ENCODE measurements at regions not wholly inside any gene's neighbourhood (a gene's known extent, or its start where the extent isn't known, plus 50 kb on each side); places are given as distances from the start of the nearest gene placed in this dataset.

- Histone ChIP-seq H3K4me1 (no peaks in the 10 kb centered on the region), H3K4me3 (no peak overlapping the region), H3K27ac (no peak overlapping the region), H3K36me3 (no peaks in the 10 kb centered on the region), H3K27me3 (peaks cover 14% of the 10 kb centered on the region), H3K9me3 (no peaks in the 10 kb centered on the region)
- 67 to 80% methylated on average over 1 to 23 of the region's 23 CpGs for WGBS, 2 donors (ENCODE audit: low coverage in 1 of 2)
- DNase-seq, result no peak
- intact Hi-C loops (cut with DNase I; ENCODE audit: low total_unique reads), result no loop called here
- TF ChIP-seq EP300 (IDR thresholded peaks at IDR 0.05; ENCODE audit: low read depth), result no peak
- TF ChIP-seq POLR2AphosphoS5 (IDR thresholded peaks at IDR 0.05), result no peak
- TF ChIP-seq CTCF (IDR thresholded peaks at IDR 0.05), result no peak
- no peak for TF ChIP-seq POLR2A (IDR thresholded peaks at IDR 0.05)
- in situ Hi-C loops (cut with MboI; ENCODE audit: low pct_ligation_motif_present in 1 of 4, low pct_unique_long_range_greater_than_20kb in 1 of 4, low sequenced_read_pairs in 3 of 4), result no loop called here
Measured at GRCh38 chr20:62531046-62531838, 55.4 kb upstream of the GATA5 start.

- DNase-seq, result no peak
- H3K27me3 ChIP-seq, result peaks cover 16% of the 10 kb centered on the region
- intact Hi-C loops (cut with DNase I; ENCODE audit: low total_unique reads) (no loop called here), in situ Hi-C loops (cut with MboI; ENCODE audit: low pct_ligation_motif_present in 1 of 4, low pct_unique_long_range_greater_than_20kb in 1 of 4, low sequenced_read_pairs in 3 of 4) (no loop called here)
- TF ChIP-seq POLR2A (IDR thresholded peaks at IDR 0.05), result no peak
- no peak for TF ChIP-seq POLR2AphosphoS5 (IDR thresholded peaks at IDR 0.05)
- no peak for TF ChIP-seq CTCF (IDR thresholded peaks at IDR 0.05)
- TF ChIP-seq EP300 (IDR thresholded peaks at IDR 0.05; ENCODE audit: low read depth), result no peak
- no peaks in the 10 kb centered on the region for H3K9me3 ChIP-seq
- peaks cover 0 to 11% (median 9%) of the 10 kb centered on the region in 4 donors for H3K4me1 ChIP-seq
- WGBS, 2 donors (ENCODE audit: low coverage in 1 of 2), result 92% methylated on average over 11 of the region's 12 CpGs; no CpG with 5 or more reads in 1 of the 2 donors
- H3K27ac ChIP-seq, result no peak overlapping the region
- no peak overlapping the region for H3K4me3 ChIP-seq
- H3K36me3 ChIP-seq, result no peaks in the 10 kb centered on the region
Measured at GRCh38 chr20:62532921-62533320, 57.1 kb upstream of the GATA5 start.

- 66 to 69% methylated on average over 5 to 19 of the region's 19 CpGs for WGBS, 2 donors (ENCODE audit: low coverage in 1 of 2)
- H3K27ac ChIP-seq, result no peak overlapping the region
- H3K9me3 ChIP-seq, result no peaks in the 10 kb centered on the region
- peaks cover 0 to 14% (median 9%) of the 10 kb centered on the region in 4 donors for H3K4me1 ChIP-seq
- H3K36me3 ChIP-seq, result no peaks in the 10 kb centered on the region
- no peak overlapping the region for H3K4me3 ChIP-seq
- intact Hi-C loops (cut with DNase I; ENCODE audit: low total_unique reads) (no loop called here), in situ Hi-C loops (cut with MboI; ENCODE audit: low pct_ligation_motif_present in 1 of 4, low pct_unique_long_range_greater_than_20kb in 1 of 4, low sequenced_read_pairs in 3 of 4) (no loop called here)
- no peak for DNase-seq
- peaks cover 20% of the 10 kb centered on the region for H3K27me3 ChIP-seq
- TF ChIP-seq POLR2AphosphoS5 (IDR thresholded peaks at IDR 0.05), result no peak
- TF ChIP-seq POLR2A (IDR thresholded peaks at IDR 0.05), result no peak
- TF ChIP-seq CTCF (IDR thresholded peaks at IDR 0.05), result no peak
- TF ChIP-seq EP300 (IDR thresholded peaks at IDR 0.05; ENCODE audit: low read depth), result no peak
Measured at GRCh38 chr20:62533591-62534495, 58.0 kb upstream of the GATA5 start.

- in situ Hi-C loops (cut with MboI; ENCODE audit: low pct_ligation_motif_present in 1 of 4, low pct_unique_long_range_greater_than_20kb in 1 of 4, low sequenced_read_pairs in 3 of 4), result no loop called here
- H3K4me1 ChIP-seq, result peaks cover 7 to 22% (median 14%) of the 10 kb centered on the region in 4 donors
- H3K9me3 ChIP-seq, result no peaks in the 10 kb centered on the region
- no peak for DNase-seq
- TF ChIP-seq POLR2A (IDR thresholded peaks at IDR 0.05) (no peak), CTCF (IDR thresholded peaks at IDR 0.05) (no peak), POLR2AphosphoS5 (IDR thresholded peaks at IDR 0.05) (no peak), EP300 (IDR thresholded peaks at IDR 0.05; ENCODE audit: low read depth) (no peak)
- WGBS, 2 donors (ENCODE audit: low coverage in 1 of 2), result 78% methylated on average over 29 of the region's 29 CpGs; no CpG with 5 or more reads in 1 of the 2 donors
- H3K27me3 ChIP-seq, result peaks cover 26% of the 10 kb centered on the region
- no peak overlapping the region for H3K4me3 ChIP-seq
- no peak overlapping the region for H3K27ac ChIP-seq
- intact Hi-C loops (cut with DNase I; ENCODE audit: low total_unique reads), result no loop called here
- no peaks in the 10 kb centered on the region for H3K36me3 ChIP-seq
Measured at GRCh38 chr20:62534526-62535221, 58.9 kb upstream of the GATA5 start.
